Renal pelvis (tissue), 1 donor: ENCODE measurements at regions not wholly inside any gene's neighbourhood (a gene's known extent, or its start where the extent isn't known, plus 50 kb on each side); places are given as distances from the start of the nearest gene placed in this dataset.
A peak's percentile ranks its signal among the peaks of the same experiment; 100 is the strongest.
"Not testable (repeated sequence)": the region's sequence is repeated elsewhere in the genome, so short reads cannot be mapped to it uniquely, and the experiment has no call there.

Experiments used
- DNase-seq: peaks from one replicate; pipeline ENCODE4 v3.0.0-alpha.2; 2013

GRCh38 chr4:137861682-137862081 is 329.4 kb upstream of the PCDH18 start:
- no peak for DNase-seq

GRCh38 chr4:137853424-137853823 is 321.1 kb upstream of the PCDH18 start:
- DNase-seq = no peak

GRCh38 chr4:137852326-137852725 is 320.0 kb upstream of the PCDH18 start:
- DNase-seq = no peak

- DNase-seq = no peak
Observed at GRCh38 chr4:137851435-137851834, 319.1 kb upstream of the PCDH18 start.

DNA sequence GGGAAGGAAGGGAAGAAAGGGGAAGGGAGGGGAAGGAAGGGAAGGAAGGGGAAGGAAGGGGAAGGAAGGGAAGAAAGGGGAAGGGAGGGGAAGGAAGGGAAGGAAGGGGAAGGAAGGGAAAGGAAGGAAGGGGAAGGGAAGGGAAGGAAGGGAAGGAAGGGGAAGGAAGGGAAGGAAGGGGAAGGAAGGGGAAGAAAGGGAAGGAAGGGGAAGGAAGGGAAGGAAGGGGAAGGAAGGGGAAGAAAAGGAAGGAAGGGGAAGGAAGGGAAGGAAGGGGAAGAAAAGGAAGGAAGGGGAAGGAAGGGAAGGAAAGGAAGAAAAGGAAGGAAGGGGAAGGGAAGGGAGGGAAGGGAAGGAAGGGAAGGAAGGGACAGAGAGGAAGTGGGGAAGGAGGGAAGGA is 295.7 kb upstream of the PCDH18 start:
- not testable (repeated sequence) for DNase-seq

GRCh38 chr4:137825505-137825904 is 293.2 kb upstream of the PCDH18 start:
- DNase-seq = no peak

DNA sequence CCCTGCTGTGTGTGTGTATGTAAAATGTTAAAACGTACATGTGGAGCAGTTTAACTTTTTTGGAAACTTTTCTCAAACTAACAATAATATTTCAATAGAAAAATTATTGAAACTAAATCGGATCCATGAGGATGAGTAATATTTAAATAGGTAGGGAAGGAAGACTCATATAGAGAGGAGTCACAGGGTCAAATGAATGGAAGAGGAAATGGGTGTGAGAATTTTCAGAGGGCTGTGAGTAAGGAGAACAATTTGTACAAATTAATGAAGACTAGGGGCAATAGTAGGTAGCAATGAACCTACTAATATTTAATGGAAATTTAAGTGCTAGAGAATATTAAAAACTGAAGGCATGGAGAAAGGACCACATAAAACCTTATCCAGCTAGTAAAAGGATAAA is 290.7 kb upstream of the PCDH18 start:
- DNase-seq = no peak

DNA sequence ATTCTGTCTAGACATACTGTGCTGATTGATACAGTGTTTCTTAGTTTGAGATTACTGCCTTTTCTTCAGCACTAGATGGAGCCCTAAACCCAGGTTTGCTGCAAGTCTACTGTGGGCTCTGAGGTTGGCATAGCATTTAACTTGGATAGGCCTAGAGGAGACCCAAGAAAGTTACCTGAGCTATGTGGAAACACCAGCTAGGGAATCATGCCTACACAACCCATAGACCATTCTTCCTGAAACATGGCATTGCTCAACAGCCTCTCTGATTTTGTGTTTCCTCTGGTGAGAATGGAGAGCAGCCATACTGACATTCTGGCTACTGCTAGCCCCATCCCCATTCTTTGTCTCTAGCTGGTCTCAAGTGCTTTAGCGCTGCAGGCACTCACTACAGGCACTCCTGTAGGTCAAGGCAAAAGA is 287.7 kb upstream of the PCDH18 start:
- peak; percentile 10 for DNase-seq

DNA sequence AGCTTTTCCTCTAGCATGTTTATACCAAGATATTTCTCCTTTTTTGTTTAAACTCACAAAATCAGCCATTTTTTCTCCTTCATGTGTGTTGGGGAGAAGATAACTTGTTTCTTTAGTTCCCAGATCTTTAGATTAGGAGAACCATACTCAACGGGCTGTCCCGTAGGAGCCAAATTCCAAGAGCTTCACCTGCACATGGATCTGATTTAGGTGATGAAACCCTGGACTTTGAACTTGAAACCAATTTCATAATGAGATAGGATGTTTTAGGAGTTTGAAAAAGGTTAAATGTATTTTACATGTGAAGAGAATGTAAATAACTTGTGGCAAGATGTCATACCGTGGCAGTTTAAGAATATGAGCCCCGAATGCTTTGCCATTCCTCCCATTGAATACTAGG is 280.0 kb upstream of the PCDH18 start:
- DNase-seq = no peak

- no peak for DNase-seq
Observed at GRCh38 chr4:137806420-137806819, 274.1 kb upstream of the PCDH18 start.

- no peak for DNase-seq
Observed at GRCh38 chr4:137804906-137805495, 272.7 kb upstream of the PCDH18 start.

DNA sequence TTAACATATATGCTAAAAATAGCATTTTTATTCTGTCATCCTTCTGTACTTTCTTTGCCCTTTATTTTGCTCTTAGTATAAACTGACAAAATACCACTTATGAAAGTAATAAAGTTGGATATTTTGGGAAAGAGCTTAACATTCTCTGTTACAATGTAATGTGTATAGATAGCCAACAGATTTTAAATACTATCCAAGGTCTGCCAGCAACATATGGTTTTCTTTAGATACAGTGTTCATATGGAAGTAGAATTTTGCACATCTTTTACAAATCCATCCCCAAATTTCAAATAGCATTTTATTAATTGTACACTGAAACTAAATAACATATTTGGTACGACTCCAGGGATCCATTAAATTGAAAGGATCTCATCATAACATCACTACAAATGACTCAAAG is 268.6 kb upstream of the PCDH18 start:
- DNase-seq = no peak

GRCh38 chr4:137794764-137795254 is 262.5 kb upstream of the PCDH18 start:
- DNase-seq = no peak

GRCh38 chr4:137789263-137789662 is 257.0 kb upstream of the PCDH18 start:
- DNase-seq = not testable (repeated sequence)

GRCh38 chr4:137783923-137784322 is 251.6 kb upstream of the PCDH18 start:
- not testable (repeated sequence) for DNase-seq

- DNase-seq = no peak
Observed at GRCh38 chr4:137775701-137776100, 243.4 kb upstream of the PCDH18 start.

DNA sequence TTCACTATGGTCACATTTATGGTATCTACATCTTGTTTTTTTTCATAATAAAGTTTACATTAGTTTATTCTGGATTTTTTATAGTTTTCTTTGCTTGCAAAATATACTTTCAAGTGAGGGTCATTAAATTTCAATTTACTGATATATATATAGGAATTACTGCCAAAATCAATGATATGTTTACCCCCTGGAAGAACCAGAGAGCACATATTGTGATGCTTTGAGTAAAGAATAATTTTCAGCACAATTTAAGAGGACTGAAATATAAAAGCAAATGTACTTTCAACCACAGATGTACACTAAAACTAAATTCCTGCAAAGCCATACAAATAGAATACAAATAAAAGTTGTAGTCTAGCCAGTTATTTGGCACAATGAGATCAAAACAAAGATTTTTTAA is 242.2 kb upstream of the PCDH18 start:
- DNase-seq = no peak

DNA sequence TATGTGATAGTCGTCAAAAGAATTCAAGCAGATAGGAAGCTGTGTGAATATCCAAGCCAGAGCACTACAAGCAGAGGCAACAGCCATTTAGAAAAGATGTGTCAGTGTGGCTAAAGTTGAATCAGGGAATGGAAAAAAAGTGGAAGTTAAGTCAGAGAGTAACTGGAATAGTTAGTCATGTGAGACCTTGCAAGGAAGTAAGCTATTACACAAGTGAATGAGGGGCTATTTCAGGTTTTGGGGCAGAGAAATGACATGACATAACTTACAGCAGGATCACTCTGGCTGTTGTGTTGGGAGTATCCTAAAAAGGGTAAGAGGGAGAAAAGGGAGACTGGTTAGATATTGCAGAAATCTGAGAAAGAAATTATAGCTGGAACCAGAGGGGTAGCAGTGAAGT is 236.6 kb upstream of the PCDH18 start:
- DNase-seq = no peak

DNA sequence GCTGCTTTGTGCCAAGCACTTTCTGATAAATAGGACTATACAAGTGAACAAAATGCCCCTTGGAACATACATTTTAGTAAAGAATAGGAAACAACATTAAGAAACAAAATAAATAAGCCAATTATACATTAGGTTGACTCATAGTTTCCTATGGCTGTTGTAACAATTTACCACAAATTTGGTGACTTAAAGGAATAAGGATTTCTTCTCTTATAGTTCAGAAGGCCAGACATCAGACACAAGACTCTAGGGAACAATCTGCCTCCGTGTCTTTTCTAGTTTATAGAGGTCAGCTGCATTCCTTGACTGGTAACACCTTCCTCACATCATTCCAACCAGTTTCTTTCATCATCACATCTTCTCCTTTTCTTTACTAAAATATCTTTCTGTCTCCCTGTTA is 235.9 kb upstream of the PCDH18 start:
- DNase-seq = no peak

- no peak for DNase-seq
Observed at GRCh38 chr4:137762591-137762990, 230.3 kb upstream of the PCDH18 start.

DNA sequence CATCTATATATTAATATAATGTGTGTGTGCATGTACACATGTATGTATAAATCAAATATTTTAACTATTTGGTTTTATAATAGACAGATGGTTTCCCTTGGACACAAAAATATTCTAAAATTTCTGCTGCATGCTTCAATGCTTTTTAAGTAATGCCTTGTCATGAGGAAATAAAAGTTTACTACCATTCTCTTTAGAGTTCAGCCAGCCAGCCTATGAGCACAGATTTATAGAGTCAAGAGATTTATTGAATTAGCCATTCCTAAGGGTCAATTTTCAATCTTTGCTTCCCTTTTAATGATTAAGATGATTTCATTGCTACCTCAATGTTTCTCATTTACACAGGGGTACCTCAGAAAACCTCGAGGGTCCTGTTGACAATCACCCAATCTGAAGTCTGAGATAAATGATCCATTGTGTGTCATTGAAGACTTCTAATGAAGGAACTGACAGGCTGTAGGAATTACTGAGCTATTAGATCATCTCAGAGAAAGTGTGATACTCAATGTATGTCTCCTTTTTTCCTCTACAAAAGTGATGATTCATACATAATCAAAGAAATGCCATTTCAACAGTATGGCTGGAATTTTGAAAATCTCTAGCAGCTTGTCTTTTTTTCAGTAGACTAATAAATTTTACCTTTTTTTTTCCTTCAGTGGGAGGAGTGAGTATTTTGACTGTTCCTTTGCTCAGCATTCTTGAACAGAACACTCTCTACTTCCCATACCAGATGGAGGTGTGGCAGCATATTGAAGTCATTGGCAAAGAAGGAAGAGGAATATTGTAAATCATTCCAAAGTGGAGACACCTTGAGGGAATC is 222.6 kb upstream of the PCDH18 start:
- peak; percentile 46 for DNase-seq

DNA sequence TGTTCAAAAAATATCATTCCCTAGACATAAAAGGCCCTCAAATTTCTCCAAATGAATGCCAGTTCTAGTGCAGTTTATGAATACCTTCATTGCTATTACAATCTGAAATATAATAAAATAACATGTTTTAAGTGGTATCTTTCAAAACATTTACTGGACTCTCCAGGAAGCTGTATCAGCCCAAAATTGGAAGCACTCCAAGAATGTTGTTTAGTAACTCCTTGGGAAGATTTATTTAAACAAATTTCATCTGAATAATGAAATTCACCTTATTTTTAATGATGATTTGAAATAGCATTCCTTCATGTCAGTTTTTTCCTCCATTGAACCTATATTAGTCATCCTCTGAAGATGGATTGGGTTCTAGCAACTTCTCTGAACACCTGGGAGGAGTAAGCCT is 217.2 kb upstream of the PCDH18 start:
- DNase-seq = no peak

- no peak for DNase-seq
Observed at GRCh38 chr4:137748616-137749015, 216.3 kb upstream of the PCDH18 start.

GRCh38 chr4:137740141-137740540 is 207.8 kb upstream of the PCDH18 start:
- DNase-seq = no peak
